Adrenal gland (tissue), 9 donors: ENCODE measurements at regions not wholly inside any gene's neighbourhood (a gene's known extent, or its start where the extent isn't known, plus 50 kb on each side); places are given as distances from the start of the nearest gene placed in this dataset.

Experiments
- DNase-seq, 7 donors: peaks; one replicate each; pipeline ENCODE4 v3.0.0-alpha.2; 2019 to 2020
- H3K27ac ChIP-seq, 5 donors: fragments of 200-600 bp; sonication (generic) in 4 of 5; 1 replicate in 3 of 5; 2 replicates in 2 of 5; pipeline versions ENCODE4 v1.5.1 to v1.8.0; 2016 to 2020; ENCODE audit warnings: mild to moderate bottlenecking in 1 of 5
- H3K27me3 ChIP-seq: fragments of 200-600 bp; 2 replicates; pipeline ENCODE4 v1.8.0; 2021
- H3K36me3 ChIP-seq, 2 donors: fragments of 200-600 bp; replicated peaks in 1 of 2; 1 replicate in 1 of 2; 2 replicates in 1 of 2; pipeline versions ENCODE4 v1.5.1 to v1.8.0; 2018 to 2022
- H3K4me1 ChIP-seq, 2 donors: fragments of 200-600 bp; replicated peaks in 1 of 2; 1 replicate in 1 of 2; 2 replicates in 1 of 2; pipeline versions ENCODE4 v1.5.1 to v1.8.0; 2018 to 2021
- H3K4me3 ChIP-seq, 4 donors: fragments of 200-600 bp; sonication (generic) in 3 of 4; one replicate each; pipeline ENCODE4 v1.5.1; 2016 to 2018
- H3K9me3 ChIP-seq, 3 donors: fragments of 200-600 bp; sonication (generic) in 1 of 3; replicated peaks in 1 of 3; 1 replicate in 2 of 3; 2 replicates in 1 of 3; pipeline versions ENCODE4 v1.5.1 to v1.8.0; 2016 to 2021
- CTCF ChIP-seq, 6 experiments: fragments of 450-650 bp in 4 of 6; fragments of 200-600 bp in 2 of 6; sonication (generic) in 1 of 6; IDR thresholded peaks; 1 replicate in 5 of 6; 2 replicates in 1 of 6; pipeline versions ENCODE4 v1.5.1 to v1.8.0; 2016 to 2021; ENCODE audit warnings: antibody characterized with exemption in 6 of 6, mild to moderate bottlenecking in 2 of 6, moderate library complexity in 1 of 6
- POLR2A ChIP-seq, 2 donors: fragments of 450-650 bp; IDR thresholded peaks; one replicate each; pipeline ENCODE4 v1.6.1; 2017; ENCODE audit warnings: antibody characterized with exemption in 2 of 2, mild to moderate bottlenecking in 2 of 2, moderate library complexity in 1 of 2
- WGBS, 4 donors: extraction: QIAGEN DNeasy Blood & Tissue Kit in 2 of 4; methylation state at CpG; one replicate each; pipeline versions ENCODE4 v1.1.5 to v1.1.7; 2013 to 2017; 5-methylcytosine and 5-hydroxymethylcytosine counted together
- intact Hi-C, 2 donors: fragments of 100-400 bp; cut with DNase I; formaldehyde crosslinking; loops; one replicate each; pipeline versions ENCODE4 v1.14.1 to v1.15.0; 2022 to 2023
- donor health status: healthy with polysubstance abuse.
- donor health status: Bipolar disorder and iron deficiency.
- donor health status: DM: yes; HTN: yes; CAD: no.
- donor health status: DM: no; HTN: no; CAD: no.
- donor health status: DM: no; HTN: no; CAD: no.

GRCh38 chr4:176383273-176384077 is 63.7 kb downstream of the SPCS3 start:
- TF ChIP-seq CTCF (IDR thresholded peaks at IDR 0.05), result no peak
- TF ChIP-seq POLR2A (IDR thresholded peaks at IDR 0.05), result no peak
- Histone ChIP-seq H3K27me3 (no peaks in the 10 kb centered on the region), H3K9me3 (no peaks in the 10 kb centered on the region), H3K4me3 (no peak overlapping the region), H3K36me3 (no peaks in the 10 kb centered on the region), H3K27ac (no peak overlapping the region), H3K4me1 (no peaks in the 10 kb centered on the region)
- no peak for DNase-seq
- intact Hi-C loops, result no loop called here
- WGBS, 4 donors, result 36 to 49% (median 46%) methylated on average over 8 of the region's 8 CpGs

GRCh38 chr4:176385601-176386000 is 65.8 kb downstream of the SPCS3 start:
- Histone ChIP-seq H3K27me3 (no peaks in the 10 kb centered on the region), H3K9me3 (no peaks in the 10 kb centered on the region), H3K4me1 (no peaks in the 10 kb centered on the region), H3K36me3 (no peaks in the 10 kb centered on the region), H3K4me3 (no peak overlapping the region), H3K27ac (no peak overlapping the region)
- no peak for TF ChIP-seq POLR2A (IDR thresholded peaks at IDR 0.05)
- TF ChIP-seq CTCF (IDR thresholded peaks at IDR 0.05), result no peak
- intact Hi-C loops, result no loop called here
- 79 to 91% (median 84%) methylated on average over 1 of the region's 1 CpG for WGBS, 4 donors
- no peak for DNase-seq

- intact Hi-C loops, result no loop called here
- 52 to 80% (median 72%) methylated on average over 1 of the region's 1 CpG for WGBS, 4 donors
- Histone ChIP-seq H3K36me3 (no peaks in the 10 kb centered on the region), H3K4me3 (no peak overlapping the region), H3K27ac (no peak overlapping the region), H3K9me3 (no peaks in the 10 kb centered on the region), H3K4me1 (no peaks in the 10 kb centered on the region), H3K27me3 (no peaks in the 10 kb centered on the region)
- TF ChIP-seq POLR2A (IDR thresholded peaks at IDR 0.05) (no peak), CTCF (IDR thresholded peaks at IDR 0.05) (no peak)
- DNase-seq, result no peak
Measured at GRCh38 chr4:176387571-176387970, 67.8 kb downstream of the SPCS3 start.

GRCh38 chr4:176393306-176394013 is 73.7 kb downstream of the SPCS3 start:
- no peaks in the 10 kb centered on the region for H3K27me3 ChIP-seq
- H3K36me3 ChIP-seq, result no peaks in the 10 kb centered on the region
- H3K4me1 ChIP-seq, result no peaks in the 10 kb centered on the region
- H3K9me3 ChIP-seq, result no peaks in the 10 kb centered on the region
- no peak overlapping the region for H3K27ac ChIP-seq
- no peak for DNase-seq
- no peak overlapping the region for H3K4me3 ChIP-seq
- WGBS, 4 donors, result 63 to 77% (median 68%) methylated on average over 4 of the region's 4 CpGs
- intact Hi-C loops, result no loop called here
- no peak for TF ChIP-seq CTCF (IDR thresholded peaks at IDR 0.05)
- no peak for TF ChIP-seq POLR2A (IDR thresholded peaks at IDR 0.05)
